A549 (cell line): ENCODE measurements at regions not wholly inside any gene's neighbourhood (a gene's known extent, or its start where the extent isn't known, plus 50 kb on each side); places are given as distances from the start of the nearest gene placed in this dataset.

Experiments
- E2F6 ChIP-seq: IDR thresholded peaks from 2 replicates; pipeline ENCODE4 v1.6.1; 2012; ENCODE audit warnings: low read depth, borderline replicate concordance
- EP300 ChIP-seq, 2 experiments: fragments of >200 bp; sonication (Bioruptor Twin); formaldehyde crosslinking; IDR thresholded peaks; 2 replicates in 1 of 2; 3 replicates in 1 of 2; pipeline ENCODE4 v1.6.1; 2016 to 2017
- JUNB ChIP-seq: fragments of >200 bp; sonication (Bioruptor Twin); formaldehyde crosslinking; IDR thresholded peaks from 2 replicates; pipeline ENCODE4 v1.6.1; 2016
- POLR2A ChIP-seq: IDR thresholded peaks from 2 replicates; pipeline ENCODE4 v1.6.1; 2012; ENCODE audit warnings: mild to moderate bottlenecking, low read length
- RAD21 ChIP-seq, 2 experiments: fragments of >200 bp in 1 of 2; sonication (Bioruptor Twin) in 1 of 2; formaldehyde crosslinking in 1 of 2; IDR thresholded peaks in 1 of 2; conservative IDR thresholded peaks in 1 of 2; 2 replicates in 1 of 2; 3 replicates in 1 of 2; pipeline ENCODE4 v1.6.1; 2012 to 2018; ENCODE audit warnings: inconsistent platforms in 1 of 2
- TP53 ChIP-seq: fragments of 250-450 bp; sonication (Bioruptor Pico); IDR thresholded peaks from 2 replicates; pipeline ENCODE4 v1.5.0; 2021; ENCODE audit warnings: mild to moderate bottlenecking, moderate library complexity
- ZSCAN20 ChIP-seq: fragments of 250-450 bp; sonication (Bioruptor Pico); IDR thresholded peaks from 2 replicates; pipeline ENCODE4 v1.8.0; 2022; ENCODE audit warnings: mild to moderate bottlenecking, moderate library complexity
- TF ChIP-seq, protein P1 (sequence below): fragments of 250-450 bp; sonication (Bioruptor Pico); IDR thresholded peaks from 2 replicates; pipeline ENCODE4 v1.5.0; 2021; ENCODE audit warnings: mild to moderate bottlenecking, moderate library complexity, borderline replicate concordance
- TF ChIP-seq, protein P2 (sequence below): fragments of >200 bp; sonication (Bioruptor Twin); formaldehyde crosslinking; IDR thresholded peaks from 3 replicates; pipeline ENCODE4 v1.5.1; 2016
- TF ChIP-seq, protein P3 (sequence below): IDR thresholded peaks from 2 replicates; pipeline ENCODE4 v1.6.1; 2012

GRCh38 chr4:115723621-115724020 is 610.2 kb upstream of the NDST4 start:
- TF ChIP-seq, protein P1, sequence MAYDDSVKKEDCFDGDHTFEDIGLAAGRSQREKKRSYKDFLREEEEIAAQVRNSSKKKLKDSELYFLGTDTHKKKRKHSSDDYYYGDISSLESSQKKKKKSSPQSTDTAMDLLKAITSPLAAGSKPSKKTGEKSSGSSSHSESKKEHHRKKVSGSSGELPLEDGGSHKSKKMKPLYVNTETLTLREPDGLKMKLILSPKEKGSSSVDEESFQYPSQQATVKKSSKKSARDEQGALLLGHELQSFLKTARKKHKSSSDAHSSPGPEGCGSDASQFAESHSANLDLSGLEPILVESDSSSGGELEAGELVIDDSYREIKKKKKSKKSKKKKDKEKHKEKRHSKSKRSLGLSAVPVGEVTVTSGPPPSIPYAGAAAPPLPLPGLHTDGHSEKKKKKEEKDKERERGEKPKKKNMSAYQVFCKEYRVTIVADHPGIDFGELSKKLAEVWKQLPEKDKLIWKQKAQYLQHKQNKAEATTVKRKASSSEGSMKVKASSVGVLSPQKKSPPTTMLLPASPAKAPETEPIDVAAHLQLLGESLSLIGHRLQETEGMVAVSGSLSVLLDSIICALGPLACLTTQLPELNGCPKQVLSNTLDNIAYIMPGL, result no peak
- TF ChIP-seq, protein P2, sequence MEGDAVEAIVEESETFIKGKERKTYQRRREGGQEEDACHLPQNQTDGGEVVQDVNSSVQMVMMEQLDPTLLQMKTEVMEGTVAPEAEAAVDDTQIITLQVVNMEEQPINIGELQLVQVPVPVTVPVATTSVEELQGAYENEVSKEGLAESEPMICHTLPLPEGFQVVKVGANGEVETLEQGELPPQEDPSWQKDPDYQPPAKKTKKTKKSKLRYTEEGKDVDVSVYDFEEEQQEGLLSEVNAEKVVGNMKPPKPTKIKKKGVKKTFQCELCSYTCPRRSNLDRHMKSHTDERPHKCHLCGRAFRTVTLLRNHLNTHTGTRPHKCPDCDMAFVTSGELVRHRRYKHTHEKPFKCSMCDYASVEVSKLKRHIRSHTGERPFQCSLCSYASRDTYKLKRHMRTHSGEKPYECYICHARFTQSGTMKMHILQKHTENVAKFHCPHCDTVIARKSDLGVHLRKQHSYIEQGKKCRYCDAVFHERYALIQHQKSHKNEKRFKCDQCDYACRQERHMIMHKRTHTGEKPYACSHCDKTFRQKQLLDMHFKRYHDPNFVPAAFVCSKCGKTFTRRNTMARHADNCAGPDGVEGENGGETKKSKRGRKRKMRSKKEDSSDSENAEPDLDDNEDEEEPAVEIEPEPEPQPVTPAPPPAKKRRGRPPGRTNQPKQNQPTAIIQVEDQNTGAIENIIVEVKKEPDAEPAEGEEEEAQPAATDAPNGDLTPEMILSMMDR, result no peak
- no peak for TF ChIP-seq POLR2A
- TF ChIP-seq ZSCAN20 (CRISPR knock-in tag), result no peak
- no peak for TF ChIP-seq EP300 (IDR thresholded peaks at IDR 0.05)
- TF ChIP-seq TP53 (CRISPR knock-in tag), result no peak
- TF ChIP-seq E2F6, result no peak
- TF ChIP-seq RAD21 (conservative IDR thresholded peaks at IDR 0.05 in 1 of 2, IDR thresholded peaks at IDR 0.05 in 1 of 2), result no peak
- TF ChIP-seq, protein P3, sequence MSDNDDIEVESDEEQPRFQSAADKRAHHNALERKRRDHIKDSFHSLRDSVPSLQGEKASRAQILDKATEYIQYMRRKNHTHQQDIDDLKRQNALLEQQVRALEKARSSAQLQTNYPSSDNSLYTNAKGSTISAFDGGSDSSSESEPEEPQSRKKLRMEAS, result no peak
- TF ChIP-seq JUNB, result no peak
